HCT116 (cell line): ENCODE measurements at regions not wholly inside any gene's neighbourhood (a gene's known extent, or its start where the extent isn't known, plus 50 kb on each side); places are given as distances from the start of the nearest gene placed in this dataset.

ENCODE experiments used
- ATAC-seq: fragments of 200-7000 bp; cut with Tn5 transposase; 2 replicates; pipeline ENCODE4 v1.9.1; 2020; ENCODE audit warnings: mild to moderate bottlenecking, moderate library complexity
- BruUV-seq: library from RNA; stranded (reverse); fragments of 400-500 nt; replicated peaks from 2 replicates; lab custom pipeline; 2021; lab: Mats Ljungman, UMichigan
- CTCF ChIA-PET: fragments of 300-600 bp; sonication (Branson Sonifier 250); formaldehyde crosslinking; loops from one replicate; lab custom pipeline; 2021; ENCODE audit warnings: antibody characterized with exemption; lab: Charles Lee
- POLR2A ChIA-PET: fragments of 300-600, 350-600 bp; sonication (Branson Sonifier 250); formaldehyde crosslinking; loops from one replicate; lab custom pipeline; 2021; ENCODE audit warnings: antibody characterized with exemption; lab: Charles Lee
- RAD21 ChIA-PET, 2 experiments: fragments of 300-600 bp; sonication (Branson Sonifier 250); formaldehyde crosslinking; loops; one replicate each; lab custom pipeline; 2023; ENCODE audit warnings: low total read pairs in 2 of 2; ENCODE audit not compliant: uncharacterized antibody in 2 of 2, unreplicated experiment in 2 of 2, low non-redundant PET in 1 of 2; lab: Charles Lee
- DNase-seq: peaks from one replicate; pipeline ENCODE4 v3.0.0-alpha.2; 2010; ENCODE audit warnings: low read depth, low spot score
- H2AFZ ChIP-seq: fragments of 200-600 bp; shearing (Covaris generic), sonication (generic); 2 replicates; pipeline ENCODE4 v1.6.1; 2017; ENCODE audit warnings: low read depth, mixed run types, mixed read lengths, antibody characterized with exemption, low read length; ENCODE audit not compliant: poor library complexity, severe bottlenecking
- H3K27ac ChIP-seq: 2 replicates; pipeline ENCODE4 v1.5.1; 2012; ENCODE audit warnings: low read depth, low read length
- H3K27me3 ChIP-seq: fragments of 200-600 bp; sonication (generic); 2 replicates; pipeline ENCODE4 v1.6.1; 2016; ENCODE audit warnings: mixed run types, low read length, mixed read lengths; ENCODE audit not compliant: insufficient read depth
- H3K36me3 ChIP-seq, 2 experiments: fragments of 200-500 bp in 1 of 2; fragments of 200-600 bp in 1 of 2; sonication (Bioruptor generic) in 1 of 2; sonication (generic) in 1 of 2; 2 replicates each; pipeline versions ENCODE4 v1.5.1 to v1.6.1; 2014 to 2016; ENCODE audit warnings: low read length in 2 of 2, inconsistent platforms in 1 of 2, mixed read lengths in 1 of 2, mixed run types in 1 of 2; ENCODE audit not compliant: insufficient read depth in 2 of 2, control insufficient read depth in 1 of 2
- H3K4me1 ChIP-seq, 2 experiments: fragments of 200-600 bp in 1 of 2; sonication (generic) in 1 of 2; 2 replicates each; pipeline versions ENCODE4 v1.5.1 to v1.6.1; 2012 to 2017; ENCODE audit warnings: low read length in 2 of 2, inconsistent platforms in 1 of 2, mild to moderate bottlenecking in 1 of 2, mixed read lengths in 1 of 2, mixed run types in 1 of 2, moderate library complexity in 1 of 2; ENCODE audit not compliant: insufficient read depth in 2 of 2, control insufficient read depth in 1 of 2
- H3K4me2 ChIP-seq: fragments of 200-600 bp; sonication (generic); 2 replicates; pipeline ENCODE4 v1.6.1; 2017; ENCODE audit warnings: mixed run types, low read length, mixed read lengths
- H3K4me3 ChIP-seq, 2 experiments: fragments of 200-600 bp in 1 of 2; sonication (generic) in 1 of 2; replicated peaks in 1 of 2; 2 replicates each; pipeline ENCODE4 v1.5.1; 2011 to 2016; ENCODE audit warnings: low read length in 2 of 2, control low read depth in 1 of 2, low read depth in 1 of 2, mild to moderate bottlenecking in 1 of 2, mixed read lengths in 1 of 2, mixed run types in 1 of 2
- H3K79me2 ChIP-seq: fragments of 200-600 bp; sonication (generic); 2 replicates; pipeline ENCODE4 v1.6.1; 2017; ENCODE audit warnings: mild to moderate bottlenecking, mixed run types, low read length, moderate library complexity, mixed read lengths; ENCODE audit not compliant: insufficient read depth
- H3K9ac ChIP-seq: fragments of 200-600 bp; sonication (generic); 2 replicates; pipeline ENCODE4 v1.6.1; 2016; ENCODE audit warnings: low read length, mixed read lengths
- H3K9me2 ChIP-seq: fragments of 200-600 bp; sonication (generic), shearing (Covaris generic); 2 replicates; pipeline ENCODE4 v1.6.1; 2017; ENCODE audit warnings: mixed run types, mild to moderate bottlenecking, moderate library complexity; ENCODE audit not compliant: insufficient read depth
- H3K9me3 ChIP-seq, 2 experiments: fragments of 200-500 bp in 1 of 2; fragments of 200-600 bp in 1 of 2; sonication (Bioruptor generic) in 1 of 2; sonication (generic) in 1 of 2; 2 replicates each; pipeline ENCODE4 v1.6.1; 2014 to 2017; ENCODE audit warnings: low read length in 2 of 2, mixed read lengths in 2 of 2, inconsistent platforms in 1 of 2, low read depth in 1 of 2, mild to moderate bottlenecking in 1 of 2, mixed run types in 1 of 2, moderate library complexity in 1 of 2; ENCODE audit not compliant: control insufficient read depth in 1 of 2, insufficient read depth in 1 of 2
- H4K20me1 ChIP-seq: fragments of 200-600 bp; sonication (generic), shearing (Covaris generic); 2 replicates; pipeline ENCODE4 v1.6.1; 2017; ENCODE audit warnings: mixed run types, mild to moderate bottlenecking, moderate library complexity; ENCODE audit not compliant: insufficient read depth
- CBX3 ChIP-seq: IDR thresholded peaks from 2 replicates; pipeline ENCODE4 v1.6.1; 2012; ENCODE audit warnings: low read depth
- CEBPB ChIP-seq: IDR thresholded peaks from 2 replicates; pipeline ENCODE4 v1.6.1; 2012; ENCODE audit warnings: low read depth
- EGR1 ChIP-seq: IDR thresholded peaks from 2 replicates; pipeline ENCODE4 v1.6.1; 2012; ENCODE audit warnings: low read depth
- ELF1 ChIP-seq: IDR thresholded peaks from 2 replicates; pipeline ENCODE4 v1.6.1; 2012; ENCODE audit warnings: low read depth, borderline replicate concordance
- EZH2 ChIP-seq: fragments of 200-600 bp; sonication (generic); IDR thresholded peaks from 2 replicates; pipeline ENCODE4 v1.6.1; 2017; ENCODE audit warnings: antibody characterized with exemption, mixed run types
- EZH2phosphoT487 ChIP-seq: fragments of 200-600 bp; IDR thresholded peaks from 2 replicates; pipeline ENCODE4 v1.6.1; 2018; ENCODE audit warnings: antibody characterized with exemption, borderline replicate concordance
- FOSL1 ChIP-seq: IDR thresholded peaks from 2 replicates; pipeline ENCODE4 v1.6.1; 2012; ENCODE audit warnings: low read depth
- JUND ChIP-seq: IDR thresholded peaks from 2 replicates; pipeline ENCODE4 v1.6.1; 2012
- POLR2A ChIP-seq: IDR thresholded peaks from 2 replicates; pipeline ENCODE4 v1.7.0; 2011; ENCODE audit warnings: borderline replicate concordance; ENCODE audit not compliant: insufficient read depth, insufficient read length; ENCODE audit errors: extremely low read depth
- SP1 ChIP-seq: IDR thresholded peaks from 2 replicates; pipeline ENCODE4 v1.6.1; 2012; ENCODE audit warnings: low read depth
- SRF ChIP-seq: IDR thresholded peaks from 2 replicates; pipeline ENCODE4 v1.6.1; 2012; ENCODE audit warnings: low read depth
- TCF7L2 ChIP-seq: IDR thresholded peaks from 2 replicates; pipeline ENCODE4 v1.7.0; 2011; ENCODE audit warnings: borderline replicate concordance, inconsistent platforms; ENCODE audit not compliant: insufficient read depth, insufficient read length; ENCODE audit errors: extremely low read depth
- YY1 ChIP-seq: IDR thresholded peaks from 2 replicates; pipeline ENCODE4 v1.6.1; 2011; ENCODE audit warnings: low read length, low read depth, moderate library complexity, mild to moderate bottlenecking; ENCODE audit not compliant: insufficient replicate concordance; ENCODE audit errors: extremely low read depth
- ZFX ChIP-seq: fragments of 450-650 bp; IDR thresholded peaks from 2 replicates; pipeline ENCODE4 v1.6.1; 2017
- intact Hi-C: fragments of 100-400 bp; cut with micrococcal nuclease; formaldehyde crosslinking; loops from 2 replicates; pipeline ENCODE4 v1.10.0; 2022
- TF ChIP-seq, protein P1 (sequence below): IDR thresholded peaks from 2 replicates; pipeline ENCODE4 v1.6.1; 2012
- TF ChIP-seq, protein P2 (sequence below): IDR thresholded peaks from 2 replicates; pipeline ENCODE4 v1.6.1; 2011; ENCODE audit warnings: mild to moderate bottlenecking, low read length, moderate library complexity; ENCODE audit not compliant: insufficient replicate concordance; ENCODE audit errors: extremely low read depth
- TF ChIP-seq, protein P3 (sequence below): IDR thresholded peaks from 2 replicates; pipeline ENCODE4 v1.6.1; 2012
- TF ChIP-seq, protein P4 (sequence below), 3 experiments: fragments of 200-600 bp in 1 of 3; sonication (generic) in 1 of 3; IDR thresholded peaks in 2 of 3; conservative IDR thresholded peaks in 1 of 3; 2 replicates each; pipeline ENCODE4 v1.5.1; 2012 to 2017; ENCODE audit warnings: low read depth in 2 of 3, low read length in 2 of 3, antibody characterized with exemption in 1 of 3, borderline replicate concordance in 1 of 3, control low read depth in 1 of 3, mild to moderate bottlenecking in 1 of 3, mixed read lengths in 1 of 3, mixed run types in 1 of 3, moderate library complexity in 1 of 3; ENCODE audit not compliant: insufficient read depth in 1 of 3

DNA sequence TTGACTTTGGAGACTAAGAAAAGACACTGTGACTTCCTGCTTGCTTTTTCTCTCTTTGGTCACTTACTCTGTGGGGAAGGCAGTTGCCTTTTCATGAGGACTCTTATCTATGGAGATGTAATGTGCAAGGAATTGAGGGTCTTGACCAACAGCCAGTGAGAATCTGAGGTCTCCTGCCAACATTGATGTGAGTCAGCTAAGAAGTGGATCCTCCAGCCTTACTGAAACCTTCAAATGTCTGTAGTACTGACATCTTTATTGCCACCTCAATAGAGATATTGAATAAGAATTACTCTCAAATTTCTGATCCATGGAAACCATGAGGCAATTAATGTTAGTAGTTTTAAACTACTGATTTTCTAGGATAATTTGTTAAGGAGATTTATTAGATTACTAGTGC is 598.4 kb downstream of the ADGRL2 start:
- no peaks in the 10 kb centered on the region; a peak in 1 of 4 replicates for H3K9me3 ChIP-seq
- no peaks in the 10 kb centered on the region for H3K27me3 ChIP-seq
- RAD21 ChIA-PET = no interaction called here
- H3K4me1 ChIP-seq = no peaks in the 10 kb centered on the region
- intact Hi-C loops = no loop called here
- H3K4me3 ChIP-seq = no peak overlapping the region
- TF ChIP-seq, protein P1, sequence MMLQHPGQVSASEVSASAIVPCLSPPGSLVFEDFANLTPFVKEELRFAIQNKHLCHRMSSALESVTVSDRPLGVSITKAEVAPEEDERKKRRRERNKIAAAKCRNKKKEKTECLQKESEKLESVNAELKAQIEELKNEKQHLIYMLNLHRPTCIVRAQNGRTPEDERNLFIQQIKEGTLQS = no peak
- TF ChIP-seq ELF1 = no peak
- no peak overlapping the region for H2AFZ ChIP-seq
- H3K4me2 ChIP-seq = no peak overlapping the region
- BruUV-seq = no TSS peak
- CTCF ChIA-PET = no interaction called here
- no peak overlapping the region for H3K9ac ChIP-seq
- H4K20me1 ChIP-seq = no peaks in the 10 kb centered on the region
- POLR2A ChIA-PET = no interaction called here
- no peaks in the 10 kb centered on the region for H3K79me2 ChIP-seq
- no peak for DNase-seq
- H3K9me2 ChIP-seq = no peaks in the 10 kb centered on the region
- no peak overlapping the region for H3K27ac ChIP-seq
- H3K36me3 ChIP-seq = no peaks in the 10 kb centered on the region
- no peak for ATAC-seq

DNA sequence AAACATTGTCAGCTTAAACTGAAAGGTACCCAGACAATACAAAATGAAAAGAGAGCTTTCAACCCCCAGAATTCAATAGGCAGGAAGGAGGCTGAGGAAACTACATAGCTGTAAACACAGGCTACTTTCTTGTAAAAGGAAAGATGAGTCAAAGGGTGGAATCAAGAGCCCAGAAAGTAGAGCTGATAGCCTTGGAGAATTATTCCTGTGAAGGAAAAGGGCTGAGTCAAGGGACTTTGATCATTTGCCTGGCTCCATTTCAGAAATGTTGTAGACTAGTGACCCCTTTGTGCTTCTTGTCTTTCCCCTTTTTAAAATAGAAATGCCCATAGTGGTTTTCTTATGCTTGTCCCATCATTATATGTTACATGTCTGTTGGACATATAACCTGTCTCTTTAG is 597.6 kb downstream of the ADGRL2 start:
- H4K20me1 ChIP-seq = no peaks in the 10 kb centered on the region
- no peak for ATAC-seq
- H3K9me2 ChIP-seq = no peaks in the 10 kb centered on the region
- no peaks in the 10 kb centered on the region for H3K36me3 ChIP-seq
- ChIA-PET POLR2A (no interaction called here), RAD21 (no interaction called here), CTCF (no interaction called here)
- no peak overlapping the region for H3K27ac ChIP-seq
- H3K79me2 ChIP-seq = no peaks in the 10 kb centered on the region
- intact Hi-C loops = no loop called here
- H3K9ac ChIP-seq = no peak overlapping the region
- no peaks in the 10 kb centered on the region for H3K27me3 ChIP-seq
- H3K9me3 ChIP-seq = no peaks in the 10 kb centered on the region; a peak in 1 of 4 replicates
- BruUV-seq = no TSS peak
- H3K4me1 ChIP-seq = no peaks in the 10 kb centered on the region
- DNase-seq = no peak
- H2AFZ ChIP-seq = no peak overlapping the region
- H3K4me2 ChIP-seq = no peak overlapping the region
- no peak overlapping the region for H3K4me3 ChIP-seq
- TF ChIP-seq CEBPB = no peak
- no peak for TF ChIP-seq ZFX
- TF ChIP-seq POLR2A = no peak
- TF ChIP-seq, protein P1 = no peak
- TF ChIP-seq CBX3 = no peak
- TF ChIP-seq SRF = no peak
- TF ChIP-seq, protein P2, sequence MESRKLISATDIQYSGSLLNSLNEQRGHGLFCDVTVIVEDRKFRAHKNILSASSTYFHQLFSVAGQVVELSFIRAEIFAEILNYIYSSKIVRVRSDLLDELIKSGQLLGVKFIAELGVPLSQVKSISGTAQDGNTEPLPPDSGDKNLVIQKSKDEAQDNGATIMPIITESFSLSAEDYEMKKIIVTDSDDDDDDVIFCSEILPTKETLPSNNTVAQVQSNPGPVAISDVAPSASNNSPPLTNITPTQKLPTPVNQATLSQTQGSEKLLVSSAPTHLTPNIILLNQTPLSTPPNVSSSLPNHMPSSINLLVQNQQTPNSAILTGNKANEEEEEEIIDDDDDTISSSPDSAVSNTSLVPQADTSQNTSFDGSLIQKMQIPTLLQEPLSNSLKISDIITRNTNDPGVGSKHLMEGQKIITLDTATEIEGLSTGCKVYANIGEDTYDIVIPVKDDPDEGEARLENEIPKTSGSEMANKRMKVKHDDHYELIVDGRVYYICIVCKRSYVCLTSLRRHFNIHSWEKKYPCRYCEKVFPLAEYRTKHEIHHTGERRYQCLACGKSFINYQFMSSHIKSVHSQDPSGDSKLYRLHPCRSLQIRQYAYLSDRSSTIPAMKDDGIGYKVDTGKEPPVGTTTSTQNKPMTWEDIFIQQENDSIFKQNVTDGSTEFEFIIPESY = no peak
- no peak for TF ChIP-seq EGR1
- no peak for TF ChIP-seq TCF7L2
- no peak for TF ChIP-seq JUND
- no peak for TF ChIP-seq FOSL1
- TF ChIP-seq, protein P3, sequence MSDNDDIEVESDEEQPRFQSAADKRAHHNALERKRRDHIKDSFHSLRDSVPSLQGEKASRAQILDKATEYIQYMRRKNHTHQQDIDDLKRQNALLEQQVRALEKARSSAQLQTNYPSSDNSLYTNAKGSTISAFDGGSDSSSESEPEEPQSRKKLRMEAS = no peak
- no peak for TF ChIP-seq YY1
- TF ChIP-seq SP1 = no peak
- TF ChIP-seq EZH2 = no peak
- TF ChIP-seq, protein P4, sequence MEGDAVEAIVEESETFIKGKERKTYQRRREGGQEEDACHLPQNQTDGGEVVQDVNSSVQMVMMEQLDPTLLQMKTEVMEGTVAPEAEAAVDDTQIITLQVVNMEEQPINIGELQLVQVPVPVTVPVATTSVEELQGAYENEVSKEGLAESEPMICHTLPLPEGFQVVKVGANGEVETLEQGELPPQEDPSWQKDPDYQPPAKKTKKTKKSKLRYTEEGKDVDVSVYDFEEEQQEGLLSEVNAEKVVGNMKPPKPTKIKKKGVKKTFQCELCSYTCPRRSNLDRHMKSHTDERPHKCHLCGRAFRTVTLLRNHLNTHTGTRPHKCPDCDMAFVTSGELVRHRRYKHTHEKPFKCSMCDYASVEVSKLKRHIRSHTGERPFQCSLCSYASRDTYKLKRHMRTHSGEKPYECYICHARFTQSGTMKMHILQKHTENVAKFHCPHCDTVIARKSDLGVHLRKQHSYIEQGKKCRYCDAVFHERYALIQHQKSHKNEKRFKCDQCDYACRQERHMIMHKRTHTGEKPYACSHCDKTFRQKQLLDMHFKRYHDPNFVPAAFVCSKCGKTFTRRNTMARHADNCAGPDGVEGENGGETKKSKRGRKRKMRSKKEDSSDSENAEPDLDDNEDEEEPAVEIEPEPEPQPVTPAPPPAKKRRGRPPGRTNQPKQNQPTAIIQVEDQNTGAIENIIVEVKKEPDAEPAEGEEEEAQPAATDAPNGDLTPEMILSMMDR (IDR thresholded peaks at IDR 0.05 in 2 of 3, conservative IDR thresholded peaks at IDR 0.05 in 1 of 3; ENCODE audit: borderline replicate concordance in 1 of 3, insufficient read depth in 1 of 3, low read depth in 2 of 3, low read length in 2 of 3) = no peak
- no peak for TF ChIP-seq EZH2phosphoT487
